GM21381 (cell line): ENCODE measurements at regions not wholly inside any gene's neighbourhood (a gene's known extent, or its start where the extent isn't known, plus 50 kb on each side); places are given as distances from the start of the nearest gene placed in this dataset.

Experiments
- ATAC-seq: cut with Tn5 transposase; IDR thresholded peaks from one replicate; pipeline ENCODE4 v1.9.1; 2021; ENCODE audit warnings: mild to moderate bottlenecking, moderate library complexity; ENCODE audit not compliant: unreplicated experiment

DNA sequence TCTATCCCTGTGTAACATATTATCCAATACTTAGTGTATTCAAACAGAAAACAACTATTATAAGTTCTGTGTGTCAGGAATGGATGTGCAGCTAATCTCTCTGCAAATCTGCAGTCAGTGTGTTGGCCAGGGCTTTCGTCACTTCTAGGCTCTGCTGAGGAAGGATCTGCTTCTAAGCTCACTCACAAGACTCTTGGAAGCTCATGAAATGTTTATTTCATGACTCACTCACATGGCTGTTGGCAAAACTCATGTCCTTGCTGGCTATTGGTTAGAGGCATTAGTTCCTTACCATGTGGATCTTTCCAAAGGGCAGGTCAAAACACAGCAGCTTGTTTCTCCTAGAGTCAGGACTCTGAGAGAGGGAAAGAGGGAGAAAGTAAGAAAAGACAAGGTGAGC, 367.4 kb upstream of the SMARCA2 start:
- ATAC-seq, result no peak

GRCh38 chr9:1653282-1653681, 361.9 kb upstream of the SMARCA2 start:
- ATAC-seq, result no peak

DNA sequence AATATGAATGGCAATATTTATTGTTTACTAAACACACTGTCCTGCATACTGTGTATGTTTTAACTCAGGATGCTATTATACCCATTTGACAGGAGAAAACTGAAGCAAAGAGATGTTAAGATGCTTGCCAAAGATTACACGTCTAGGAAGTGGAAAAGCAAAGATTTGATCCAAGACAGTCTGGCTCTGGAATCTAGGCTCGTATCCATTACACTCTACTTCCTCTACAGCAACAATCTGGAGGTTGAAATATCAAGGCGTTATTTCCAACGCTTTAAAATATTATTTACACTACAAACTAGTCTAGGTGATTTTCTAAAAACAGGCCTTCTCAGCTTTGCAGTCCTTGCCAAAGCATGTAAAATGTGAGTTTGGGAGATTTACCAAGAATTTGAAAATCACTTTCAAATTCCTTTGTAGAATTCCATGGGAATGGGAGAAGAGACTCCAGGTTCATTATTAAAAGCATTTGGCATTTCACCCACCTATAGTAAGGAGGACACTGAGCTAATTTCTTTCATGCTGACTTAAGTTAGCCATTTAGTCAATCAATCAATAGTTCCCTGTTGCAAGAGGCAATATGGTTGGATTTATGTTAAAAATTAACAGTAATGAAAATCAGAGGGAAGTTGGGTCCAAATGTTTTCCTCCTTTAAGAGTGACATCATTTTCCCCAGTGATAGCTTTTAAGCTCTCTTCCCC, 356.3 kb upstream of the SMARCA2 start:
- no peak for ATAC-seq

GRCh38 chr9:1659363-1659690, 355.8 kb upstream of the SMARCA2 start:
- ATAC-seq, result no peak

DNA sequence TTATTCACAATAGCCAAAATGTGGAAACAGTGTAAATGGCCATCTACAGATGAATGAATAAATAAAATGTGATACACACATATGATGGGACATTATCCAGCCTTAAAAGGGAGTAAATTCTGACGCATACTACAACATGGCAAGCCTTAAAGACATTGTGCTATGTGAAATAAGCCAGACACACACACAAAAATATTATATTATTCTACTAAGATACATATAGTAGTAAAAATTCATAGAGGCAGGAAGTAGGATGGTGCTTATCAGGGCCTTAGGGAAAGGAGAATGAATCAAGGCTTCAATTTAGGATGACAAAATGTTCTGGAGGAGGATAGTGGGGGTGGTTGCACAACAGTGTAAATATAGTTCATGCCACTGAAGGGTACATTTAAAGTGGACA, 346.7 kb upstream of the SMARCA2 start:
- ATAC-seq, result no peak

DNA sequence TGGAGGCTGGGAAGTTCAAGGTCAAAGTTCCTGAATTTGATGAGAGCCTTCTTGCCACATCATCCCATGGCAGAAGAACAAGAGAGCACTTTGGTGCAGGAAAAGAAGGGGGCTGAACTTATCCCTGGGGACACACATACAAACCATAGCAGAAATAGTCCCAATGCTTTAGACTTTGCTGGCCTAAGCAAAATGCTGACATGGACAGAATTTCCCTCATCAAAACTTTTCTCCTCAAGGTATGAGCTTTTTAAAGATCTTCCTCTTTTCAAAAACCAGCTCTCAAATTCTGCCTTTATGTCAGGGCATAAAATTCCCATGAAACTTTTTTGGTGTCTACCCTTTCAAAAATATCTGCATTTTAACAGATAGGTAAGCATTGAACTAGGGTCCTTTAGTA, 341.8 kb upstream of the SMARCA2 start:
- no peak for ATAC-seq

- ATAC-seq, result no peak
Observed at GRCh38 chr9:1676771-1677170, 338.4 kb upstream of the SMARCA2 start.

DNA sequence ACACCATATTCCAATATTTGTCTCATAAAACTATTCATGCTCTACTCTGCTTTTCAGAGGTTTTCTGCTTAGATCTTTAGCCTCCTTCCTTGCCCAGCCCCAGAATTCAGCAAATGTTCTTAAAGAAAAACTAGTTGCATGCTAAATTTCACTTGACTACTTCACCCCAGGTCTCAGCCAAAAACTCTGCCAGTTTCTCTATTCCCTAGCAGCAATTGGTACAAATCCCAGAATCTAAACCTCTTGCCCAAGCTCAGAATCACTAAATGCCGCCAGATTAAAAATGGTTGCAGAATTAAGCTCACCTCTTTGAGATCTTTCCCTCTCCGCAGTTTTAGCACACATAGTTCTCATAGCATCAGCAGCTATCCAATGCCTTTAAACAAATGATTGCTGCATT, 331.2 kb upstream of the SMARCA2 start:
- ATAC-seq, result no peak

- ATAC-seq, result no peak
Observed at GRCh38 chr9:1698991-1699390, 316.2 kb upstream of the SMARCA2 start.

GRCh38 chr9:1701113-1701512, 314.0 kb upstream of the SMARCA2 start:
- no peak for ATAC-seq

DNA sequence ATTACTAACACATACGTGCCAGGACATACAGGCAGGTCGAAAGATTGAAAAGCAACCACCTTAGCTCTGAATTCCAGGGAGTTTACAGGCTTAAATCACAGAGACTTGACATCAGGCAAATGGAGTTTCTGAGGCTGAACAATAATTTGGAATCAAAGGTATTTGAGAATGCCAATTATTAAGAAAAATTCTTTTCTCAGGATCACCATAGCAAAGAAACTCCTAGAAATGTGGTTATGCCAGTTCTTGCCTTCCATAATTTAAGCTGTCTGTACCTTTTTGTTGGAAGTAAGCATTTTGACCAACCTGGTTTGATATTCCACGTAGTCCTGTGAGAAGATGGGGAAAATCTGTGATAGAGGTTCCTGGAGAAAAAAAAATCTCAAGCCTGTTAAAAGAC, 312.4 kb upstream of the SMARCA2 start:
- no peak for ATAC-seq

DNA sequence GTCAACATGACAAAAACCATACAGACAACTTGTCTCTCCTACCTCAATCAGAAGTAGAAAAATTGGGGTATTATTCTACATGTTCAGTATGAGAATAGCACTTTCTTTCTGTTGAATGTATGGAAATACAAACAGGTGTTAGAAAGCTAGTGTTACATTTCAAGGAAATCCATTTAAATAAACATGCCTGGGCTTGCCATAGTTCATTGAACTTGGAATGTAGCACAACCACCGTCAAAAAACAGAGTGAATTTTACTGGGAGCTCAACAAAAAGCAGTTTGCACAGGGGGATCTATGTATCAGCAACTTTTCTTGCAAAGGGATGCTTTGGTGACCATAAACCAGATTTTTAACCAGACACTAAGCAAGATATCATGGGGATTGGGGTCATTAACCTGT, 307.9 kb upstream of the SMARCA2 start:
- ATAC-seq, result no peak

DNA sequence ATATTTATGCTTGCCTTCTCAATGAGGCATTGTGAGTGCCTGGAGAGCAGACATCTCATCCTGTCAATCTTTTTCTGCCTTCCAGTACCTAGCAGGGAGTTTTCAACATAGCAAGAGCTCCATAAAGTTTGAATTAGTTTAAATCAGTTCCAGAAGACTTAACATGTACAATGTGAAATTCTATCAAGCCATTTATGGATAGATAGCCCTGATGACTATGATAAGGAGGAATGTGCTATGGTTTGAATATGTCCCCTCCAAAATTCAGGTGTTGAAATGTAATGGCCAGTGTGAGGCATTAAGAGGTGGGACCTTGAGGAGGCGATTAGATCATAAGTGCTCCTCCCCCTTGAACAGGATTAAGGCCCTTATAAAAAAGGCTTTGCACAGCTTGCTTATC, 306.9 kb upstream of the SMARCA2 start:
- ATAC-seq, result no peak

DNA sequence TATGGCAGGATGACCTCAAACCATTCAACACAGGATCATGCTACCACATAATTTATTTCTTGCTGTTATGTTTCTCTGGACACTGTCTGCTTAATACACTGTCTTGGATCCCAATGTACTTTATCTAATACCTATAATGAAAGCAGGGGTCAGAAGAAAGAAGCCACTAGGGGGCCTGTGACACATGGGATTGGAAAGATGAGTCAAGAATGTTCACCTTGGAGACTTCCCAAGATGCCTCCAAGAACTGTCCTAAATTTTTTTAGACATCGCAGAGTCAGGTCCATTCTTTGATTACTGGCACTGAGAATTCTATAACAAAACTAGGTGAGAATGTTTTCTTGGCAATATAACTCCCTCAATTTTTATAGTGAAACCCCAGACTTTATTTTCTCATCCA, 305.8 kb upstream of the SMARCA2 start:
- ATAC-seq, result no peak

DNA sequence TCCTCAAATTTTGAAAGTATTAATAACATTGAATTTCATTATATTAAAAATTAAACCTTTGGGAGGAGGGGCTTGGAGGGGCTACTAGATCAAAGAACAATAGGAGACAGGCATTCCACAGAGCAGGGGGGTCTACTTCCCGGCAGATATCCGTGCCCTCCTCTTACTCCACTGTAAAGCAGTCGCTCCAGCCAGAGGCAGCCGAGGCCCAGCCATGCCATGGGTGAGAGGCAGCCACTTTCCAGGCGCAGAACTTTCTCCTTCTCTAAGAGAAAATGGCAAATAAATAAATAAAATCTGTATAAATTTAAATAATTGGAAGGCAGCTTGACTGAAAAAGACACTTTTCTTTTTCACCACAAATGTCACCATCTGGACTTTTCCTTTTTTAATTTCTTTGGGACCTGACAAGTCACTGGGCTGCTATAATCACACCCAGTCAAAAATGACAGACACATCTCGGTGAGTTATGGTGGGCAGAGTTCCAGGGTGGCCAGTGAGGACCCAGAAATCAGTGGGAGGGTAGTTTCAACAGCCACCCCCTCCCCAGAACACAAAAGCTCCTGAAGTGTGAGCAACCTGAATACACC, 302.2 kb upstream of the SMARCA2 start:
- ATAC-seq, result no peak

- no peak for ATAC-seq
Observed at GRCh38 chr9:1713841-1714240, 301.3 kb upstream of the SMARCA2 start.

DNA sequence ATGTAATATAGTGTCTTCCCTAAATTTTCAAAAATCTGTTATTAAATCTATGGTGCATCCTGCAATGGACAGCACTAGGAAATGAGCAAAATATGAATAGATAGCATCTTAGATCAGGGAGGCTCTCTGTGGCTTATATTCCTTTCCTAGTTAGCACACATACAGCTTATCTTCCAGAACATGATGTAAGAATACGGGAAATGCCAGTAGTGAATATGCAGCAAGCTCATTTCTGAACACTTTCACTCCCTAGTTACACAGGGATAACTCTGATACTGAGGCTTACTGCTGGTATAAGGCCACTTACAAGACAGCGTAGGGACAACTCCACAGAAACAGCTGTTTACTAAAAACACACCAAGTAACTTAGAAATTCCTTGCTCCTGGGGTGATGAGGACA, 297.3 kb upstream of the SMARCA2 start:
- no peak for ATAC-seq

DNA sequence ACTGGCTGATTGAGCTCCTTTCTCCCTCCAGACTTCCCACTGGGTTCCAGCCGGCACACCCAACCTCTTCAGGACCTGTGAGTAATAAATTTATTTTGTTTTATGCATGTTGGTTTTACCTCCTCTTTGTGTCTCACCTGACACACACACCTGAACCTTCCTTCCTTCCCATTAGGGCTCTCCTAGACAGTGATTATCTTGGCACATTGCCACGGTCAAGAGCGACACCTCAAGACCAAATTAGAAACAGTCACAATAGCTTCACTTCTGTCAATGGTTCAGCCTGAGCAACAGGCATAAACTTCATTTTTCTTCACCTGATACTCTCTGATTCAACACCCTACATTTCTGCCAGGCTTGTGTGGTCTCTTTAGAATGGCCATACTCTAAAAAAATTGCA, 296.3 kb upstream of the SMARCA2 start:
- no peak for ATAC-seq

GRCh38 chr9:1721196-1721595, 294.0 kb upstream of the SMARCA2 start:
- no peak for ATAC-seq

DNA sequence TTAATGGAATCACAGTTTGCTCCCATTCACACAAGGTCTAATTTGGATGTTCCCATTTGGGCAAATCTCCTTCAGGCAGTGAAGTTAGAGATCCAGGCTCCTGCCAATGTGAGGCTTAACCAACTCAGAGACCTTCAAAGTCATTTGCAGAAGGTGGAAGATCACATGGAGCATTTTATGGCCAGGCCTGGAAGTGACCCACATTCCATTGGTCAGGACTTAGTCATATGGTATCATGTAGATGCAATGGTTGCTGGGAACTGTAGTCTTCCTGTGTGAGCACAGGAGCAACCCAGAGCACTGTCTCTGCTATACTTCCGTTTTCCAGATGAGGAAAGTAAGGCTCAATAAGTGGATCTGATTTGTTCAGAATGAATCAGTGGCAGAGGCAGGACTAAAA, 292.7 kb upstream of the SMARCA2 start:
- no peak for ATAC-seq

DNA sequence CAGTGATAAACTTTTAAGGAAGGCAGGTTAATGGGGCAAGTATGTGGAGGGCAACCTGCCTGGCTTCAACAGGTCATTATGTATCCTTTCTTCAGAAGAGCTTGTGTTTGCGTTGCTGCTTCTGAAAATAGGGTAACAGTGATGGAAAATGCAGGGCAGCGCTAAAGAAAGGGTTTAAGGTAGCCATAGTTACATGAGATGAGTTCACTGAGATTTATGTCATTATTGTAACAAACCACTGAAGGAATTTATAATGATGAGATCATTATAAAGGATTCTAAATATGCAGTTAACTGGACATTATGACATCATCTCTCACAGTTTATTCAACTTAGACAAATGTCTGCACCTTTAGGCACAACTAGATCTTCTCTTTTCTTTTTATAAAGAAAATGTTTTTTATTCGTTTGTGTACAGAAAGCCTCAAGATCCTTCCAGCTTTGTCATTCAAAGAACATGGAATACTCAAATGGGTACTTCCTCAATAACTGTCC, 291.6 kb upstream of the SMARCA2 start:
- ATAC-seq, result no peak

DNA sequence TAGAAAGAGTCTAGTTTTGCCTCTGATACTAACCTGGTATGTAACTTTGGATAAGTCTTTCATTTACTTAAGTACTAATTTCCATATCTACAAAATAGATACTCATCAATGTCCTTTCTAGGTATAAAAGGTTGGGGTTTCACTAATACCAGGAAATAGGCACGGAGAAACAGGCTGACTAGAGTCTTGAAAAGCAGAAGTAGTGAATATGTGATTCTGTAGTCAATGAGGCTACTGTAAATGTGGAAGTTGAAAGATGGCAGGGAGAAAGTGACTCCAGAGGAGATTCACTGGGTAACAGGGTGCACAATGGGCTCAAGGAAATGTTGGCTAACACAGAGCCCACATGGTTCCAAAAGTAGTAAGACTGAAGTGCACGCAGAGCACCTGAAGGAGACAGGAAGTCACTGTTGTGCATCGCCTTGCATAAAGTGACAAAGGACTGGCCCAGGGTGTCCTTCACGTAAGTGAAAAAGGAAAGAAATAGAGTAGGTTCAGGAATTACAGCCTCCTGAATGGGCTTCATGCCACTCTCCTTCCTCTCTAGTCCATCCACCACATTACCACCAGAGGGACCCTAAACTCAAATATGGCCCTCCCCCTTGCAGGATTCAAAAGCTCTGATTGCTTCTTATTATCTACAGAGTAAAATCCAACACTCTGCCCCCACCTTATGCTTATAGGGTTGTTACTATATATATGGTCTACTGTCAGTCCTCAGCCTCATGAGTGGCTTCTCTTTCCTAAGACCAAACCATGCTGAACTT, 288.0 kb upstream of the SMARCA2 start:
- no peak for ATAC-seq
